SK-N-MC (cell line): ENCODE measurements at regions not wholly inside any gene's neighbourhood (a gene's known extent, or its start where the extent isn't known, plus 50 kb on each side); places are given as distances from the start of the nearest gene placed in this dataset.

Experiments
- EZH2 ChIP-seq: fragments of 200-600 bp; sonication (generic); IDR thresholded peaks from one replicate; pipeline ENCODE4 v1.6.1; 2017; ENCODE audit warnings: antibody characterized with exemption
- POLR2AphosphoS5 ChIP-seq: IDR thresholded peaks from 2 replicates; pipeline ENCODE4 v1.6.1; 2012; ENCODE audit warnings: mild to moderate bottlenecking, low read depth, low read length, borderline replicate concordance

DNA sequence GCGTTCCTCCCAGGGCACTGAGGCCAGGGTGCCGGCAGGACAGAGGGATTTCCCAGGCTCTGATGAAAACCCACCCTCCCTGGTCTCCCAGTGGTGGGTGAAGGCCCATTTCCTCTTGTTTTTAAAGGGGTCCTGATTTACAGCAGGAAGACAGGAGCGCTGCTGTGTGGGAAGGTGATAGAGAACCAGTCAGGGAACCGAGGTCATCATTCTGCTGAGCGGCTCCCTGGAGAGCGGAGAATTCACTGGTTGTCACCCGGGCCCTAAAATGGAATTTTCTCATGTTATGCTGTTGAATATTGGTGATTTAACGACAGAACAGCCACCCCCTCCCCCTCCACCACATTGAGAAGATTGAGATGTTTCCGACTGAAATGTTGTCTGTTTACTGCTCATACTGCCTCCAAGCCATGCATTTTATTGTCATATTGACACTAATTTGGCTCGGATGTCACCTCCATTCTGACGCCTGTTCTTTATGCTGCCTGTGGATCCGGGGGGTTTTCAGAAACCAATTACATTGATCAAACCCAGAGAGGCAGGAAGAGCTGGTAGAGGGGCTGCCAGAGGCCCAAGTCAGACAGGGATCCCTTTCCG, 225.2 kb downstream of the GLI2 start:
- no peak for TF ChIP-seq EZH2
- TF ChIP-seq POLR2AphosphoS5, result no peak
